IMR-90 (cell line): ENCODE measurements at regions not wholly inside any gene's neighbourhood (a gene's known extent, or its start where the extent isn't known, plus 50 kb on each side); places are given as distances from the start of the nearest gene placed in this dataset.

Experiments used
- ATAC-seq: fragments of 200-7000 bp; cut with Tn5 transposase; 2 replicates; pipeline ENCODE4 v1.9.1; 2020; ENCODE audit warnings: low read depth, mild to moderate bottlenecking, moderate library complexity
- BruUV-seq: library from RNA; stranded (reverse); fragments of 400-500 nt; replicated peaks from 2 replicates; lab custom pipeline; 2021; lab: Mats Ljungman, UMichigan
- CTCF ChIA-PET: fragments of 300-600 bp; formaldehyde crosslinking; extraction: SDS; loops from one replicate; lab custom pipeline; 2021; ENCODE audit warnings: antibody characterized with exemption; lab: Yijun Ruan, JAX
- POLR2A ChIA-PET: fragments of 300-600 bp; sonication (Branson Sonifier 250); formaldehyde crosslinking; loops from one replicate; lab custom pipeline; 2022; ENCODE audit warnings: antibody characterized with exemption; ENCODE audit not compliant: unreplicated experiment; lab: Charles Lee
- DNase-seq: peaks from one replicate; pipeline ENCODE4 v3.0.0; 2013
- H2AFZ ChIP-seq: replicated peaks from 2 replicates; pipeline ENCODE3; 2013; ENCODE audit warnings: low read length, mild to moderate bottlenecking; ENCODE audit not compliant: poor library complexity
- H2AK5ac ChIP-seq: 2 replicates; pipeline ENCODE4 v1.6.1; 2013; ENCODE audit warnings: low read depth, low read length, inconsistent platforms
- H2AK9ac ChIP-seq: replicated peaks from 2 replicates; pipeline ENCODE3; 2013; ENCODE audit warnings: mild to moderate bottlenecking, low read depth, low read length, moderate library complexity; ENCODE audit not compliant: poor library complexity
- H2BK120ac ChIP-seq: 2 replicates; pipeline ENCODE4 v1.6.1; 2013; ENCODE audit warnings: low read depth, low read length, inconsistent platforms
- H2BK15ac ChIP-seq: 3 replicates; pipeline ENCODE4 v1.6.1; 2013; ENCODE audit warnings: low read depth, low read length, inconsistent platforms
- H2BK20ac ChIP-seq: 2 replicates; pipeline ENCODE4 v1.6.1; 2013; ENCODE audit warnings: low read depth, mild to moderate bottlenecking, inconsistent platforms, low read length, moderate library complexity
- H2BK5ac ChIP-seq: 2 replicates; pipeline ENCODE4 v1.6.1; 2013; ENCODE audit warnings: mild to moderate bottlenecking, low read depth, low read length, inconsistent platforms; ENCODE audit not compliant: poor library complexity, severe bottlenecking
- H3K14ac ChIP-seq: replicated peaks from 2 replicates; pipeline ENCODE4 v1.6.1; 2013; ENCODE audit warnings: low read depth, low read length, inconsistent platforms
- H3K18ac ChIP-seq: 2 replicates; pipeline ENCODE4 v1.6.1; 2013; ENCODE audit warnings: low read depth, low read length, control low read depth
- H3K23ac ChIP-seq: 2 replicates; pipeline ENCODE4 v1.6.1; 2013; ENCODE audit warnings: low read depth, low read length, inconsistent platforms
- H3K27ac ChIP-seq: 2 replicates; pipeline ENCODE4 v1.5.1; 2013; ENCODE audit warnings: mild to moderate bottlenecking, control low read depth, low read length; ENCODE audit not compliant: insufficient read depth
- H3K27me3 ChIP-seq: 2 replicates; pipeline ENCODE4 v1.6.1; 2013; ENCODE audit warnings: low read length; ENCODE audit not compliant: control insufficient read depth, insufficient read depth
- H3K36me3 ChIP-seq: 2 replicates; pipeline ENCODE4 v1.6.1; 2013; ENCODE audit warnings: low read length, mixed read lengths; ENCODE audit not compliant: control insufficient read depth, insufficient read depth
- H3K4ac ChIP-seq: 2 replicates; pipeline ENCODE4 v1.6.1; 2013; ENCODE audit warnings: low read depth, low read length, inconsistent platforms
- H3K4me1 ChIP-seq: 2 replicates; pipeline ENCODE4 v1.6.1; 2013; ENCODE audit warnings: low read length, mixed read lengths; ENCODE audit not compliant: control insufficient read depth, insufficient read depth
- H3K4me2 ChIP-seq: 2 replicates; pipeline ENCODE4 v1.6.1; 2013; ENCODE audit warnings: low read depth, mild to moderate bottlenecking, control low read depth, low read length, moderate library complexity
- H3K4me3 ChIP-seq: 2 replicates; pipeline ENCODE4 v1.5.1; 2013; ENCODE audit warnings: low read depth, mild to moderate bottlenecking, control low read depth, low read length, moderate library complexity; ENCODE audit not compliant: insufficient read depth
- H3K56ac ChIP-seq: 2 replicates; pipeline ENCODE4 v1.6.1; 2013; ENCODE audit warnings: low read length, inconsistent platforms; ENCODE audit not compliant: insufficient read depth; ENCODE audit errors: extremely low read depth
- H3K79me1 ChIP-seq, 2 experiments: 2 replicates each; pipeline ENCODE4 v1.6.1; 2013; ENCODE audit warnings: low read length in 2 of 2, inconsistent platforms in 1 of 2, low read depth in 1 of 2
- H3K9ac ChIP-seq: 2 replicates; pipeline ENCODE4 v1.6.1; 2013; ENCODE audit warnings: low read depth, low read length, control low read depth
- H3K9me1 ChIP-seq: 2 replicates; pipeline ENCODE4 v1.6.1; 2013; ENCODE audit warnings: low read length, inconsistent platforms; ENCODE audit not compliant: insufficient read depth
- H3K9me3 ChIP-seq: 2 replicates; pipeline ENCODE4 v1.6.1; 2013; ENCODE audit warnings: low read length; ENCODE audit not compliant: control insufficient read depth, insufficient read depth
- H4K20me1 ChIP-seq: 2 replicates; pipeline ENCODE4 v1.6.1; 2013; ENCODE audit warnings: low read length, inconsistent platforms; ENCODE audit not compliant: insufficient read depth
- H4K5ac ChIP-seq: 2 replicates; pipeline ENCODE4 v1.6.1; 2013; ENCODE audit warnings: mild to moderate bottlenecking, low read depth, low read length, control low read depth
- H4K8ac ChIP-seq, 2 experiments: 2 replicates each; pipeline ENCODE4 v1.6.1; 2013; ENCODE audit warnings: low read depth in 2 of 2, low read length in 2 of 2, control low read depth in 1 of 2, inconsistent platforms in 1 of 2
- H4K91ac ChIP-seq: 2 replicates; pipeline ENCODE4 v1.6.1; 2013; ENCODE audit warnings: low read depth, low read length, inconsistent platforms; ENCODE audit not compliant: insufficient read depth
- BHLHE40 ChIP-seq: fragments of 150-350 bp; IDR thresholded peaks from 2 replicates; pipeline ENCODE4 v1.6.1; 2016; ENCODE audit warnings: mild to moderate bottlenecking, low read depth, low read length
- CEBPB ChIP-seq: IDR thresholded peaks from 2 replicates; pipeline ENCODE4 v1.6.1; 2012; ENCODE audit warnings: low read depth, low read length, improper control_type of control experiment
- CHD1 ChIP-seq: IDR thresholded peaks from 2 replicates; pipeline ENCODE4 v1.6.1; 2012; ENCODE audit warnings: low read depth, low read length, improper control_type of control experiment
- CTCF ChIP-seq: conservative IDR thresholded peaks from 2 replicates; pipeline ENCODE4 v1.5.1; 2012; ENCODE audit warnings: mild to moderate bottlenecking, low read depth, low read length, improper control_type of control experiment
- ELK1 ChIP-seq: fragments of 150-350 bp; IDR thresholded peaks from 2 replicates; pipeline ENCODE4 v1.6.1; 2016; ENCODE audit warnings: low read depth, mild to moderate bottlenecking, low read length, moderate library complexity, borderline replicate concordance
- FOS ChIP-seq: fragments of 150-350 bp; IDR thresholded peaks from 2 replicates; pipeline ENCODE4 v1.6.1; 2016; ENCODE audit warnings: low read depth, low read length
- MAFK ChIP-seq: IDR thresholded peaks from 2 replicates; pipeline ENCODE4 v1.6.1; 2012; ENCODE audit warnings: low read depth, low read length, improper control_type of control experiment
- MAZ ChIP-seq: IDR thresholded peaks from 2 replicates; pipeline ENCODE4 v1.6.1; 2012; ENCODE audit warnings: low read depth, mild to moderate bottlenecking, low read length, improper control_type of control experiment, moderate library complexity, borderline replicate concordance
- MXI1 ChIP-seq: IDR thresholded peaks from 2 replicates; pipeline ENCODE4 v1.6.1; 2012; ENCODE audit warnings: low read depth, mild to moderate bottlenecking, low read length, moderate library complexity, borderline replicate concordance
- NFE2L2 ChIP-seq: fragments of 150-350 bp; IDR thresholded peaks from 2 replicates; pipeline ENCODE4 v1.6.1; 2016; ENCODE audit warnings: low read depth, mild to moderate bottlenecking, low read length
- POLR2A ChIP-seq: IDR thresholded peaks from 2 replicates; pipeline ENCODE4 v1.6.1; 2012; ENCODE audit warnings: mild to moderate bottlenecking, low read depth, low read length
- RAD21 ChIP-seq: IDR thresholded peaks from 2 replicates; pipeline ENCODE4 v1.6.1; 2012; ENCODE audit warnings: low read length, improper control_type of control experiment
- RCOR1 ChIP-seq: IDR thresholded peaks from 2 replicates; pipeline ENCODE4 v1.6.1; 2012; ENCODE audit warnings: mild to moderate bottlenecking, low read length, improper control_type of control experiment; ENCODE audit not compliant: insufficient replicate concordance
- RFX5 ChIP-seq: IDR thresholded peaks from 2 replicates; pipeline ENCODE4 v1.8.0; 2012; ENCODE audit warnings: low read depth, mild to moderate bottlenecking, low read length, moderate library complexity
- SMC3 ChIP-seq: fragments of 150-350 bp; IDR thresholded peaks from 2 replicates; pipeline ENCODE4 v1.6.1; 2016; ENCODE audit warnings: low read depth, mild to moderate bottlenecking, antibody characterized with exemption, low read length, moderate library complexity
- USF2 ChIP-seq: fragments of 150-350 bp; IDR thresholded peaks from 2 replicates; pipeline ENCODE4 v1.6.1; 2017; ENCODE audit warnings: mild to moderate bottlenecking, antibody characterized with exemption, low read length, low read depth
- WGBS, 2 experiments: methylation state at CpG; one replicate each; pipeline versions ENCODE4 v1.1.5 to v1.1.7; 2013; ENCODE audit warnings: missing lambda C conversion rate in 2 of 2; ENCODE audit not compliant: insufficient read length in 1 of 2; ENCODE audit errors: extremely low coverage in 2 of 2; 5-methylcytosine and 5-hydroxymethylcytosine counted together
- dilution Hi-C: fragments of 300-500 bp; cut with HindIII; formaldehyde crosslinking; loops from one replicate; pipeline ENCODE4 v1.14.3; 2018; ENCODE audit warnings: low sequenced_read_pairs; ENCODE audit not compliant: unreplicated experiment
- in situ Hi-C: fragments of 300-500 bp; cut with MboI; formaldehyde crosslinking; loops from 3 replicates; pipeline ENCODE4 v1.14.3; 2019; ENCODE audit warnings: low sequenced_read_pairs, inconsistent platforms, mixed read lengths
- intact Hi-C: fragments of 100-400 bp; cut with micrococcal nuclease; formaldehyde crosslinking; loops from 2 replicates; pipeline ENCODE4 v1.10.0; 2022

- Histone ChIP-seq H3K4me3 (no peak overlapping the region), H2BK5ac (no peak overlapping the region), H2BK20ac (no peak overlapping the region), H3K4me1 (no peaks in the 10 kb centered on the region), H3K56ac (no peak overlapping the region), H2BK120ac (no peak overlapping the region), H3K14ac (no peak overlapping the region), H3K27me3 (peaks cover 16% of the 10 kb centered on the region), H2AK9ac (no peak overlapping the region), H3K4ac (no peak overlapping the region), H3K36me3 (no peaks in the 10 kb centered on the region), H4K5ac (no peak overlapping the region), H2AFZ (peak overlapping the region; percentile 68), H2BK15ac (no peak overlapping the region), H4K20me1 (no peaks in the 10 kb centered on the region), H3K79me1 (no peaks in the 10 kb centered on the region), H3K27ac (no peak overlapping the region), H4K8ac (no peak overlapping the region), H4K91ac (no peak overlapping the region), H3K9me1 (no peaks in the 10 kb centered on the region), H3K23ac (no peak overlapping the region), H2AK5ac (no peak overlapping the region), H3K18ac (no peak overlapping the region), H3K4me2 (no peak overlapping the region), H3K9me3 (no peaks in the 10 kb centered on the region), H3K9ac (no peak overlapping the region)
- POLR2A ChIA-PET, result no interaction called here
- in situ Hi-C loops, result loop anchor here (25.0 kb wide), 2 partner anchors 1083 to 1458 kb away; partner anchors contain the start of gene KLF12
- ATAC-seq (no peak), DNase-seq (no peak)
- WGBS, 2 experiments, result 94% methylated on average over 4 of the region's 8 CpGs; no CpG with 5 or more reads in 1 of the 2 experiments
- no TSS peak for BruUV-seq
- dilution Hi-C loops, result no loop called here
- CTCF ChIA-PET, result interaction anchor here (0.6 to 1.6 kb wide), 11 partner anchors 8 to 1473 kb away, joined by 3 to 5 read pairs (median 4); no protein-coding TSS in a partner anchor
- TF ChIP-seq CHD1 (no peak), CEBPB (no peak), NFE2L2 (no peak), RCOR1 (no peak), MAFK (no peak), RFX5 (no peak), USF2 (no peak), RAD21 (no peak), CTCF (no peak), SMC3 (no peak), FOS (no peak), POLR2A (no peak), BHLHE40 (no peak), MXI1 (no peak), ELK1 (no peak), MAZ (no peak)
- intact Hi-C loops, result no loop called here
Observed at GRCh38 chr13:75220238-75220542, 261.8 kb downstream of the TBC1D4 start.
